NB4 (cell line): ENCODE measurements at regions not wholly inside any gene's neighbourhood (a gene's known extent, or its start where the extent isn't known, plus 50 kb on each side); places are given as distances from the start of the nearest gene placed in this dataset.

Experiments used
- DNase-seq: peaks from one replicate; pipeline ENCODE4 v3.0.0; 2010; ENCODE audit warnings: low read depth
- H3K4me3 ChIP-seq: one replicate; pipeline ENCODE4 v1.5.1; 2011; ENCODE audit warnings: mild to moderate bottlenecking, low read depth, low read length, moderate library complexity
- MYC ChIP-seq: IDR thresholded peaks from 2 replicates; pipeline ENCODE4 v1.6.1; 2011; ENCODE audit warnings: low read depth, low read length
- POLR2A ChIP-seq: IDR thresholded peaks from 2 replicates; pipeline ENCODE4 v1.6.1; 2011; ENCODE audit warnings: mild to moderate bottlenecking; ENCODE audit not compliant: insufficient read length; ENCODE audit errors: extremely low read depth
- TF ChIP-seq, protein P1 (sequence below): IDR thresholded peaks from one replicate; pipeline ENCODE4 v1.5.1; 2012; ENCODE audit warnings: low read depth, low read length
- TF ChIP-seq, protein P2 (sequence below): IDR thresholded peaks from 2 replicates; pipeline ENCODE4 v1.6.1; 2011; ENCODE audit warnings: low read depth, low read length

- H3K4me3 ChIP-seq: no peak overlapping the region
- TF ChIP-seq MYC: no peak
- no peak for TF ChIP-seq POLR2A
- TF ChIP-seq, protein P1, sequence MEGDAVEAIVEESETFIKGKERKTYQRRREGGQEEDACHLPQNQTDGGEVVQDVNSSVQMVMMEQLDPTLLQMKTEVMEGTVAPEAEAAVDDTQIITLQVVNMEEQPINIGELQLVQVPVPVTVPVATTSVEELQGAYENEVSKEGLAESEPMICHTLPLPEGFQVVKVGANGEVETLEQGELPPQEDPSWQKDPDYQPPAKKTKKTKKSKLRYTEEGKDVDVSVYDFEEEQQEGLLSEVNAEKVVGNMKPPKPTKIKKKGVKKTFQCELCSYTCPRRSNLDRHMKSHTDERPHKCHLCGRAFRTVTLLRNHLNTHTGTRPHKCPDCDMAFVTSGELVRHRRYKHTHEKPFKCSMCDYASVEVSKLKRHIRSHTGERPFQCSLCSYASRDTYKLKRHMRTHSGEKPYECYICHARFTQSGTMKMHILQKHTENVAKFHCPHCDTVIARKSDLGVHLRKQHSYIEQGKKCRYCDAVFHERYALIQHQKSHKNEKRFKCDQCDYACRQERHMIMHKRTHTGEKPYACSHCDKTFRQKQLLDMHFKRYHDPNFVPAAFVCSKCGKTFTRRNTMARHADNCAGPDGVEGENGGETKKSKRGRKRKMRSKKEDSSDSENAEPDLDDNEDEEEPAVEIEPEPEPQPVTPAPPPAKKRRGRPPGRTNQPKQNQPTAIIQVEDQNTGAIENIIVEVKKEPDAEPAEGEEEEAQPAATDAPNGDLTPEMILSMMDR: no peak
- TF ChIP-seq, protein P2, sequence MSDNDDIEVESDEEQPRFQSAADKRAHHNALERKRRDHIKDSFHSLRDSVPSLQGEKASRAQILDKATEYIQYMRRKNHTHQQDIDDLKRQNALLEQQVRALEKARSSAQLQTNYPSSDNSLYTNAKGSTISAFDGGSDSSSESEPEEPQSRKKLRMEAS: no peak
- no peak for DNase-seq
These were observed 100.8 kb upstream of the SLC45A1 start for GRCh38 chr1:8217011-8217711.

GRCh38 chr1:8216005-8216404, 101.9 kb upstream of the SLC45A1 start:
- no peak for DNase-seq
- no peak overlapping the region for H3K4me3 ChIP-seq
- TF ChIP-seq POLR2A (no peak), MYC (no peak)
- TF ChIP-seq, protein P2: no peak
- TF ChIP-seq, protein P1: no peak

- DNase-seq: no peak
- TF ChIP-seq, protein P2: no peak
- TF ChIP-seq MYC (no peak), POLR2A (no peak)
- TF ChIP-seq, protein P1: no peak
- no peak overlapping the region for H3K4me3 ChIP-seq
These were observed 103.3 kb upstream of the SLC45A1 start for GRCh38 chr1:8214501-8215173.

DNA sequence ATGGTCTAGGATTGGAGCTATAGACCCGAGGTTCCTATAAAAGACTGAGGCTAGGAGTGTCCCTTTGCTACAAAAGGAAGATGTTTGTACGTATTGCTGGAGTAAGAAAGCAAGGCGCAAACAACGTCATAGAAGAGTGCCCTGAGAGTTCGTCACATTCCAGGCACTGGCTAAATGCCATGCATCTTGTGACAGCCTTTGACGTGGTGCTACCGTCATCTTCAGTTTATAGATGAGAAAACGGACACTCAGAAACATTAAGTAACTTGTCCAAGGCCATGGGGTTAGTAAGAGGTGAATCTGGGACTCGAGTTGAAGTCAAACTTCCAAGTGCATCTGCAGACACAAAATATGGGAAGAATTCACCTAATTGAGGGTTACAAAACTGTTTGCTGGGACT, 104.2 kb upstream of the SLC45A1 start:
- H3K4me3 ChIP-seq: no peak overlapping the region
- TF ChIP-seq POLR2A: no peak
- TF ChIP-seq, protein P1: no peak
- TF ChIP-seq MYC: no peak
- TF ChIP-seq, protein P2: no peak
- no peak for DNase-seq

DNA sequence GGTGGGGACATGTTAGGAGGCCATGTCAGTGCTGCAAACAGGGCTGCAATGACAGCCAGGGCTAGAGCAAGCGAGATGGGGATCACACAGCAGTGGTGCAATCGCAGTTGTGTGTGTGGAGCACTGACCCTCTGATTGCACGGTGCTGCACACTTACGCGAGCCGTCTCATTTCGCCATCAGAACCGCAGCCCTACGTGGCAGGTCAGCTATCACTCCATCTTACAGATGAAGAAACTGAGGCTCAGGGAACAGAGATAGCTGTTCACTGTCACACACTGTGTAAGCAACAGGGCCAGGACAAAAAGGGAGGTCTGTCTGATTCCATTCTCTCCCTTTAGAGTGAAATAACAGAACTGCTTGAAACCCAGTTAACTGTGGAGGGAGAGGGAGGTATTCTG, 104.8 kb upstream of the SLC45A1 start:
- TF ChIP-seq, protein P1: no peak
- no peak for TF ChIP-seq MYC
- TF ChIP-seq, protein P2: no peak
- TF ChIP-seq POLR2A: no peak
- no peak overlapping the region for H3K4me3 ChIP-seq
- DNase-seq: peak; percentile 69
